NCI-H82 treated with DMSO at 0.1 percent for 48 hours (cell line): ENCODE measurements at regions not wholly inside any gene's neighbourhood (a gene's known extent, or its start where the extent isn't known, plus 50 kb on each side); places are given as distances from the start of the nearest gene placed in this dataset.

Source experiments
- DNase-seq: peaks from one replicate; lab custom pipeline; 2025; ENCODE audit not compliant: unreplicated experiment; lab: John Stamatoyannopoulos, UW

GRCh38 chr4:125070861-125071260 is 243.9 kb upstream of the FAT4 start:
- DNase-seq, result no peak

GRCh38 chr4:125062115-125063050 is 252.4 kb upstream of the FAT4 start:
- DNase-seq, result no peak

- DNase-seq, result no peak
Observed at GRCh38 chr4:125060376-125060775, 254.4 kb upstream of the FAT4 start.

GRCh38 chr4:125049711-125050110 is 265.0 kb upstream of the FAT4 start:
- DNase-seq, result no peak

- DNase-seq, result no peak
Observed at GRCh38 chr4:125045311-125045710, 269.4 kb upstream of the FAT4 start.

GRCh38 chr4:125044886-125045285 is 269.9 kb upstream of the FAT4 start:
- DNase-seq, result no peak

- no peak for DNase-seq
Observed at GRCh38 chr4:125043486-125043885, 271.3 kb upstream of the FAT4 start.

GRCh38 chr4:125042041-125042440 is 272.7 kb upstream of the FAT4 start:
- DNase-seq, result peak; percentile 70

GRCh38 chr4:125041372-125041930 is 273.3 kb upstream of the FAT4 start:
- no peak for DNase-seq

- no peak for DNase-seq
Observed at GRCh38 chr4:125039550-125039949, 275.2 kb upstream of the FAT4 start.

- no peak for DNase-seq
Observed at GRCh38 chr4:125022855-125023501, 291.8 kb upstream of the FAT4 start.

- DNase-seq, result no peak
Observed at GRCh38 chr4:125021189-125021588, 293.6 kb upstream of the FAT4 start.

- no peak for DNase-seq
Observed at GRCh38 chr4:125020089-125021034, 294.4 kb upstream of the FAT4 start.

GRCh38 chr4:125016892-125017299 is 297.9 kb upstream of the FAT4 start:
- no peak for DNase-seq

GRCh38 chr4:125013891-125014290 is 300.9 kb upstream of the FAT4 start:
- DNase-seq, result no peak

GRCh38 chr4:125011646-125012045 is 299.1 kb upstream of the ANKRD50 start:
- DNase-seq, result no peak

GRCh38 chr4:125010796-125011503 is 298.4 kb upstream of the ANKRD50 start:
- DNase-seq, result no peak

- DNase-seq, result no peak
Observed at GRCh38 chr4:125008676-125009075, 296.1 kb upstream of the ANKRD50 start.

- DNase-seq, result no peak
Observed at GRCh38 chr4:125004676-125005075, 292.1 kb upstream of the ANKRD50 start.

- DNase-seq, result no peak
Observed at GRCh38 chr4:125003840-125004239, 291.3 kb upstream of the ANKRD50 start.
